Neural cell (in vitro differentiated cells): ENCODE measurements at regions not wholly inside any gene's neighbourhood (a gene's known extent, or its start where the extent isn't known, plus 50 kb on each side); places are given as distances from the start of the nearest gene placed in this dataset.

Experiments used
- H2AFZ ChIP-seq: fragments of 200-600, 300-800 bp; sonication (generic), shearing (Covaris generic); 2 replicates; pipeline ENCODE4 v1.6.0; 2014; ENCODE audit warnings: low read depth, mild to moderate bottlenecking, antibody characterized with exemption, low read length, moderate library complexity
- H3F3A ChIP-seq: fragments of 200-600 bp; shearing (Covaris generic); 2 replicates; pipeline ENCODE4 v1.6.1; 2016; ENCODE audit warnings: mild to moderate bottlenecking, moderate library complexity, mixed read lengths, antibody characterized with exemption, low read length; ENCODE audit not compliant: insufficient read depth, poor library complexity, severe bottlenecking
- H3K27ac ChIP-seq: fragments of 200-600, 300-800 bp; sonication (generic), shearing (Covaris generic); 2 replicates; pipeline ENCODE4 v1.5.1; 2014; ENCODE audit warnings: mild to moderate bottlenecking, low read length, moderate library complexity
- H3K27me3 ChIP-seq: fragments of 300-800, 200-600 bp; sonication (generic), shearing (Covaris generic); 2 replicates; pipeline ENCODE4 v1.6.0; 2014; ENCODE audit warnings: mild to moderate bottlenecking, low read depth, low read length, moderate library complexity; ENCODE audit not compliant: insufficient read depth
- H3K36me3 ChIP-seq: fragments of 300-800, 200-600 bp; sonication (generic), shearing (Covaris generic); 2 replicates; pipeline ENCODE4 v1.5.1; 2014; ENCODE audit warnings: mild to moderate bottlenecking, antibody characterized with exemption, low read length, moderate library complexity; ENCODE audit not compliant: insufficient read depth
- H3K4me2 ChIP-seq: fragments of 300-800, 200-600 bp; sonication (generic), shearing (Covaris generic); 2 replicates; pipeline ENCODE4 v1.6.0; 2014; ENCODE audit warnings: mild to moderate bottlenecking, low read length
- H3K4me3 ChIP-seq: fragments of 300-800, 200-600 bp; sonication (generic), shearing (Covaris generic); 2 replicates; pipeline ENCODE4 v1.5.1; 2014; ENCODE audit warnings: mild to moderate bottlenecking, low read length, moderate library complexity
- H3K79me2 ChIP-seq: fragments of 200-600 bp; shearing (Covaris generic); replicated peaks from 2 replicates; pipeline ENCODE4 v1.6.0; 2014; ENCODE audit warnings: mild to moderate bottlenecking, low read length, moderate library complexity; ENCODE audit not compliant: insufficient read depth
- H3K9ac ChIP-seq: fragments of 300-800, 200-600 bp; sonication (generic), shearing (Covaris generic); 2 replicates; pipeline ENCODE4 v1.6.1; 2016; ENCODE audit warnings: mild to moderate bottlenecking, low read length, mixed read lengths
- H3K9me2 ChIP-seq: fragments of 200-600 bp; shearing (Covaris generic); 2 replicates; pipeline ENCODE4 v1.6.1; 2016; ENCODE audit warnings: mild to moderate bottlenecking, low read length, mixed read lengths; ENCODE audit not compliant: insufficient read depth
- H3K9me3 ChIP-seq: fragments of 200-600, 300-800 bp; sonication (generic), shearing (Covaris generic); 2 replicates; pipeline ENCODE4 v1.6.1; 2016; ENCODE audit warnings: mild to moderate bottlenecking, mixed run types, low read length, moderate library complexity, mixed read lengths
- H4K20me1 ChIP-seq: fragments of 200-600 bp; shearing (Covaris generic); 2 replicates; pipeline ENCODE4 v1.6.1; 2016; ENCODE audit warnings: mild to moderate bottlenecking, mixed run types; ENCODE audit not compliant: insufficient read depth
- EP300 ChIP-seq: fragments of 450-650 bp; conservative IDR thresholded peaks from 2 replicates; pipeline ENCODE4 v1.6.1; 2014; ENCODE audit warnings: antibody characterized with exemption, mild to moderate bottlenecking, moderate library complexity; ENCODE audit not compliant: poor library complexity, severe bottlenecking
- EZH2 ChIP-seq: fragments of 200-600, 300-800 bp; shearing (Covaris generic), sonication (generic); IDR thresholded peaks from 2 replicates; pipeline ENCODE4 v1.6.1; 2014; ENCODE audit warnings: antibody characterized with exemption, low read length, borderline replicate concordance, mild to moderate bottlenecking; ENCODE audit not compliant: insufficient read depth, poor library complexity, severe bottlenecking
- MXI1 ChIP-seq: fragments of 450-650 bp; conservative IDR thresholded peaks from 2 replicates; pipeline ENCODE4 v1.6.1; 2014; ENCODE audit warnings: antibody characterized with exemption, mild to moderate bottlenecking; ENCODE audit not compliant: poor library complexity, severe bottlenecking
- POLR2AphosphoS5 ChIP-seq: IDR thresholded peaks from 2 replicates; pipeline ENCODE4 v1.6.1; 2012
- RAD21 ChIP-seq: fragments of 450-650 bp; conservative IDR thresholded peaks from 2 replicates; pipeline ENCODE4 v1.6.1; 2014; ENCODE audit warnings: antibody characterized with exemption, mild to moderate bottlenecking, moderate library complexity
- SMC3 ChIP-seq: fragments of 450-650 bp; conservative IDR thresholded peaks from 2 replicates; pipeline ENCODE4 v1.6.1; 2014; ENCODE audit warnings: antibody characterized with exemption, mild to moderate bottlenecking, moderate library complexity; ENCODE audit not compliant: poor library complexity
- TAF1 ChIP-seq: IDR thresholded peaks from 2 replicates; pipeline ENCODE4 v1.6.1; 2012; ENCODE audit warnings: low read depth
- TF ChIP-seq, protein P1 (sequence below): fragments of 450-650 bp; IDR thresholded peaks from 2 replicates; pipeline ENCODE4 v1.5.1; 2014; ENCODE audit warnings: antibody characterized with exemption, mild to moderate bottlenecking, moderate library complexity; ENCODE audit not compliant: poor library complexity, severe bottlenecking
- TF ChIP-seq, protein P2 (sequence below): IDR thresholded peaks from 2 replicates; pipeline ENCODE4 v1.6.1; 2012; ENCODE audit warnings: borderline replicate concordance

DNA sequence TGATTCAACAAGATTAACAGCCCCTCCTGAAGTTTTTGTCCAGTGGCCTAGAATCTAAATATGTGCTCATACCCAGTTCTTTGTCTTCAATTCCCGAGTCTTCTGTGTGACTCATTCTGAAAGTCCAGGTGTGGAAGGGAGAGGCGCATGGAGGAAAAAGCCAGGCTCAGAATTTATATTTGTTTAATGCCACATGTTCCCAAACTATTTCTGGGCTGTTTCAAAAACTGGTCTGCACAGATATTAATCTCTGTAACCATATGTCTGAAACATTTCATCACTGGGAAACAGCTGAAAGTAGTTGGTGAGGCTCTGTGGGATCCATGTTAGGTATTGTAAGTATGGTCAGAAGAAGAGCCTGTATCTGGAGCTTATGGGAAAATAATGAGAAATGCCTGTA lies 266.0 kb downstream of the PAX1 start:
- Histone ChIP-seq H3K9me3 (no peaks in the 10 kb centered on the region), H3F3A (no peaks in the 10 kb centered on the region), H3K4me2 (no peak overlapping the region), H4K20me1 (no peaks in the 10 kb centered on the region), H3K27me3 (no peaks in the 10 kb centered on the region), H3K9me2 (no peaks in the 10 kb centered on the region), H3K4me3 (no peak overlapping the region), H2AFZ (no peak overlapping the region), H3K36me3 (no peaks in the 10 kb centered on the region), H3K79me2 (no peaks in the 10 kb centered on the region), H3K27ac (no peak overlapping the region), H3K9ac (no peak overlapping the region)
- no peak for TF ChIP-seq RAD21
- TF ChIP-seq MXI1, result no peak
- no peak for TF ChIP-seq POLR2AphosphoS5
- TF ChIP-seq, protein P1, sequence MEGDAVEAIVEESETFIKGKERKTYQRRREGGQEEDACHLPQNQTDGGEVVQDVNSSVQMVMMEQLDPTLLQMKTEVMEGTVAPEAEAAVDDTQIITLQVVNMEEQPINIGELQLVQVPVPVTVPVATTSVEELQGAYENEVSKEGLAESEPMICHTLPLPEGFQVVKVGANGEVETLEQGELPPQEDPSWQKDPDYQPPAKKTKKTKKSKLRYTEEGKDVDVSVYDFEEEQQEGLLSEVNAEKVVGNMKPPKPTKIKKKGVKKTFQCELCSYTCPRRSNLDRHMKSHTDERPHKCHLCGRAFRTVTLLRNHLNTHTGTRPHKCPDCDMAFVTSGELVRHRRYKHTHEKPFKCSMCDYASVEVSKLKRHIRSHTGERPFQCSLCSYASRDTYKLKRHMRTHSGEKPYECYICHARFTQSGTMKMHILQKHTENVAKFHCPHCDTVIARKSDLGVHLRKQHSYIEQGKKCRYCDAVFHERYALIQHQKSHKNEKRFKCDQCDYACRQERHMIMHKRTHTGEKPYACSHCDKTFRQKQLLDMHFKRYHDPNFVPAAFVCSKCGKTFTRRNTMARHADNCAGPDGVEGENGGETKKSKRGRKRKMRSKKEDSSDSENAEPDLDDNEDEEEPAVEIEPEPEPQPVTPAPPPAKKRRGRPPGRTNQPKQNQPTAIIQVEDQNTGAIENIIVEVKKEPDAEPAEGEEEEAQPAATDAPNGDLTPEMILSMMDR, result no peak
- TF ChIP-seq EP300, result no peak
- no peak for TF ChIP-seq SMC3
- TF ChIP-seq, protein P2, sequence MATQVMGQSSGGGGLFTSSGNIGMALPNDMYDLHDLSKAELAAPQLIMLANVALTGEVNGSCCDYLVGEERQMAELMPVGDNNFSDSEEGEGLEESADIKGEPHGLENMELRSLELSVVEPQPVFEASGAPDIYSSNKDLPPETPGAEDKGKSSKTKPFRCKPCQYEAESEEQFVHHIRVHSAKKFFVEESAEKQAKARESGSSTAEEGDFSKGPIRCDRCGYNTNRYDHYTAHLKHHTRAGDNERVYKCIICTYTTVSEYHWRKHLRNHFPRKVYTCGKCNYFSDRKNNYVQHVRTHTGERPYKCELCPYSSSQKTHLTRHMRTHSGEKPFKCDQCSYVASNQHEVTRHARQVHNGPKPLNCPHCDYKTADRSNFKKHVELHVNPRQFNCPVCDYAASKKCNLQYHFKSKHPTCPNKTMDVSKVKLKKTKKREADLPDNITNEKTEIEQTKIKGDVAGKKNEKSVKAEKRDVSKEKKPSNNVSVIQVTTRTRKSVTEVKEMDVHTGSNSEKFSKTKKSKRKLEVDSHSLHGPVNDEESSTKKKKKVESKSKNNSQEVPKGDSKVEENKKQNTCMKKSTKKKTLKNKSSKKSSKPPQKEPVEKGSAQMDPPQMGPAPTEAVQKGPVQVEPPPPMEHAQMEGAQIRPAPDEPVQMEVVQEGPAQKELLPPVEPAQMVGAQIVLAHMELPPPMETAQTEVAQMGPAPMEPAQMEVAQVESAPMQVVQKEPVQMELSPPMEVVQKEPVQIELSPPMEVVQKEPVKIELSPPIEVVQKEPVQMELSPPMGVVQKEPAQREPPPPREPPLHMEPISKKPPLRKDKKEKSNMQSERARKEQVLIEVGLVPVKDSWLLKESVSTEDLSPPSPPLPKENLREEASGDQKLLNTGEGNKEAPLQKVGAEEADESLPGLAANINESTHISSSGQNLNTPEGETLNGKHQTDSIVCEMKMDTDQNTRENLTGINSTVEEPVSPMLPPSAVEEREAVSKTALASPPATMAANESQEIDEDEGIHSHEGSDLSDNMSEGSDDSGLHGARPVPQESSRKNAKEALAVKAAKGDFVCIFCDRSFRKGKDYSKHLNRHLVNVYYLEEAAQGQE, result no peak
- TF ChIP-seq EZH2, result no peak
- no peak for TF ChIP-seq TAF1

DNA sequence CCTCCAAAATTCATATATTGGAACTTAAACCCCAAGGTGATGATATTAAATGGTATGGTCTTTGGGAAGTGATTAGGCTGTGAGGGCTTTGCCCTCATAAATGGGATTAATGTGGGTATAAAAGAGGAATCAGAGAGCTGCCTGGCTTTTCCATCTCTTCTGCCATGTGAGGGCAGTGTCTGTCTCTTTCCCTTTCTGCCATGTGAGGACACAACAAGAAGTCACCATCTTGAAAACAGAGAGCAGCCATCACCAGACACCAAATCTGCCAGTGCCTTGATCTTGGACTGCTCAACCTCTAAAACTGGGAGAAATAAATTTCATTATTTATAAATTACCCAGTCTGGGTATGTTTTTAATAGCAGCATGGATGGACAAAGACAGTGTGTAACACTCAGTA lies 263.0 kb downstream of the PAX1 start:
- H2AFZ ChIP-seq, result no peak overlapping the region
- TF ChIP-seq RAD21, result no peak
- TF ChIP-seq, protein P1, result no peak
- no peak for TF ChIP-seq EP300
- no peak for TF ChIP-seq EZH2
- no peak for TF ChIP-seq MXI1
- TF ChIP-seq SMC3, result no peak
- TF ChIP-seq POLR2AphosphoS5, result no peak
- no peak for TF ChIP-seq TAF1
- TF ChIP-seq, protein P2, result no peak

More for the DNA sequence above, 263.0 kb downstream of the PAX1 start:
- no peak overlapping the region for H3K27ac ChIP-seq
- H3K4me3 ChIP-seq, result no peak overlapping the region
- no peaks in the 10 kb centered on the region for H4K20me1 ChIP-seq
- no peak overlapping the region for H3K4me2 ChIP-seq
- H3K27me3 ChIP-seq, result no peaks in the 10 kb centered on the region
- H3K9me3 ChIP-seq, result no peaks in the 10 kb centered on the region
- no peaks in the 10 kb centered on the region for H3F3A ChIP-seq
- no peaks in the 10 kb centered on the region for H3K36me3 ChIP-seq
- H3K79me2 ChIP-seq, result no peaks in the 10 kb centered on the region
- no peaks in the 10 kb centered on the region for H3K9me2 ChIP-seq
- H3K9ac ChIP-seq, result no peak overlapping the region
